ENCODE measurements at regions not wholly inside any gene's neighbourhood (a gene's known extent, or its start where the extent isn't known, plus 50 kb on each side); places are given as distances from the start of the nearest gene placed in this dataset.

- Mint-ChIP-seq H3K27me3 (peaks cover 64% of the 10 kb centered on the region), H3K4me1 (ENCODE audit: low read depth) (no peaks in the 10 kb centered on the region), H3K9me3 (ENCODE audit: low read depth) (peaks cover 9% of the 10 kb centered on the region), H3K36me3 (ENCODE audit: insufficient read depth) (no peaks in the 10 kb centered on the region), H3K4me3 (ENCODE audit: low read depth) (no peak overlapping the region), H3K27ac (no peak overlapping the region)
- no peak for DNase-seq (ENCODE audit: low spot score, unreplicated experiment)
- TF ChIP-seq, protein P1, sequence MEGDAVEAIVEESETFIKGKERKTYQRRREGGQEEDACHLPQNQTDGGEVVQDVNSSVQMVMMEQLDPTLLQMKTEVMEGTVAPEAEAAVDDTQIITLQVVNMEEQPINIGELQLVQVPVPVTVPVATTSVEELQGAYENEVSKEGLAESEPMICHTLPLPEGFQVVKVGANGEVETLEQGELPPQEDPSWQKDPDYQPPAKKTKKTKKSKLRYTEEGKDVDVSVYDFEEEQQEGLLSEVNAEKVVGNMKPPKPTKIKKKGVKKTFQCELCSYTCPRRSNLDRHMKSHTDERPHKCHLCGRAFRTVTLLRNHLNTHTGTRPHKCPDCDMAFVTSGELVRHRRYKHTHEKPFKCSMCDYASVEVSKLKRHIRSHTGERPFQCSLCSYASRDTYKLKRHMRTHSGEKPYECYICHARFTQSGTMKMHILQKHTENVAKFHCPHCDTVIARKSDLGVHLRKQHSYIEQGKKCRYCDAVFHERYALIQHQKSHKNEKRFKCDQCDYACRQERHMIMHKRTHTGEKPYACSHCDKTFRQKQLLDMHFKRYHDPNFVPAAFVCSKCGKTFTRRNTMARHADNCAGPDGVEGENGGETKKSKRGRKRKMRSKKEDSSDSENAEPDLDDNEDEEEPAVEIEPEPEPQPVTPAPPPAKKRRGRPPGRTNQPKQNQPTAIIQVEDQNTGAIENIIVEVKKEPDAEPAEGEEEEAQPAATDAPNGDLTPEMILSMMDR (IDR thresholded peaks at IDR 0.05; ENCODE audit: unreplicated experiment), result no peak
Measured at GRCh38 chr20:63112491-63113219, 103.3 kb downstream of the YTHDF1 start.

GRCh38 chr20:63108247-63108646 is 101.5 kb upstream of the BHLHE23 start:
- no peak overlapping the region for H3K27ac Mint-ChIP-seq
- H3K4me1 Mint-ChIP-seq (ENCODE audit: low read depth), result no peaks in the 10 kb centered on the region
- peaks cover 9% of the 10 kb centered on the region for H3K9me3 Mint-ChIP-seq (ENCODE audit: low read depth)
- no peak overlapping the region for H3K4me3 Mint-ChIP-seq (ENCODE audit: low read depth)
- peaks cover 52% of the 10 kb centered on the region for H3K27me3 Mint-ChIP-seq
- no peaks in the 10 kb centered on the region for H3K36me3 Mint-ChIP-seq (ENCODE audit: insufficient read depth)
- no peak for DNase-seq (ENCODE audit: low spot score, unreplicated experiment)
- TF ChIP-seq, protein P1 (IDR thresholded peaks at IDR 0.05; ENCODE audit: unreplicated experiment), result no peak

DNA sequence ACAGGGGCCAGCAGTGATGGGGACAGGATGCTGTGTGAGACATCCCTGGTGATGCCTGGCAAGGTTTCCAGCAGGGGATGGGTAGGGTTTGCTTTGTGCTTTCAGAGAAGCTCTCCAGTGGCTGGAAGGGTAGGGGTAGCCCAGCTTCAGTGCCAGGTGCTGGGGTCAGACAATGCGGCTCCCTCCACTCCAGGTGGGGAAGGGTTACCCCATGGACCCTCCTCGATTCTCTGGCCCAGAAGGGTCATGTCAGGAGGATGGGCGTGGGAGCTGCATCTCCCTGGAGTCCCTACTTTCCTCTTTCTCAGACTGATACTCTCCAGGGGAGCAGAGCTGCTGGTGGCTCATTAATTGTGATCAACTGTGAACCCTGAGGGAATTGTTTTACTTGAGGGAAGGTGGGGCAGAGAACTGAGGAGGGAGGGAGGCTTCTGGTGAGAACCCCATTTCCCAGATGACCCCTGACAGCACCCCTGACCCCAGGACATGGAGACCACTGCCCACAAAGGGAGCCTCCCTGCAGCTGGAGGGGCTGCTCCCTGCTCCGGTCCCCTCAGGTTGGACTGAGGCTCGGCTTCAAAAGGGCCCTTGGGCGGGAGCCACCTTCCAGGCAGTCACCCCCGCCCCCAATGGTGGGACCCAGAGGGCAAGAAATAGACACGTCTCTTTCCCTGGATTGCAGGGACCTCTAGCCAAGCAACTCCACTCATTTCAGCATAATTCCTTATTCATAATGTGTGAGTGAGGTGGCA is 100.9 kb upstream of the BHLHE23 start:
- H3K4me3 Mint-ChIP-seq (ENCODE audit: low read depth), result no peak overlapping the region
- no peaks in the 10 kb centered on the region for H3K4me1 Mint-ChIP-seq (ENCODE audit: low read depth)
- TF ChIP-seq, protein P1 (IDR thresholded peaks at IDR 0.05; ENCODE audit: unreplicated experiment), result no peak
- peaks cover 9% of the 10 kb centered on the region for H3K9me3 Mint-ChIP-seq (ENCODE audit: low read depth)
- no peak for DNase-seq (ENCODE audit: low spot score, unreplicated experiment)
- H3K27me3 Mint-ChIP-seq, result peaks cover 52% of the 10 kb centered on the region
- no peaks in the 10 kb centered on the region for H3K36me3 Mint-ChIP-seq (ENCODE audit: insufficient read depth)
- H3K27ac Mint-ChIP-seq, result no peak overlapping the region

- Mint-ChIP-seq H3K4me1 (ENCODE audit: low read depth) (peaks cover under 1% of the 10 kb centered on the region), H3K9me3 (ENCODE audit: low read depth) (peaks cover 9% of the 10 kb centered on the region), H3K27me3 (peaks cover 54% of the 10 kb centered on the region), H3K27ac (no peak overlapping the region), H3K36me3 (ENCODE audit: insufficient read depth) (no peaks in the 10 kb centered on the region), H3K4me3 (ENCODE audit: low read depth) (no peak overlapping the region)
- TF ChIP-seq, protein P1 (IDR thresholded peaks at IDR 0.05; ENCODE audit: unreplicated experiment), result no peak
- no peak for DNase-seq (ENCODE audit: low spot score, unreplicated experiment)
Measured at GRCh38 chr20:63106765-63107448, 100.1 kb upstream of the BHLHE23 start.

DNA sequence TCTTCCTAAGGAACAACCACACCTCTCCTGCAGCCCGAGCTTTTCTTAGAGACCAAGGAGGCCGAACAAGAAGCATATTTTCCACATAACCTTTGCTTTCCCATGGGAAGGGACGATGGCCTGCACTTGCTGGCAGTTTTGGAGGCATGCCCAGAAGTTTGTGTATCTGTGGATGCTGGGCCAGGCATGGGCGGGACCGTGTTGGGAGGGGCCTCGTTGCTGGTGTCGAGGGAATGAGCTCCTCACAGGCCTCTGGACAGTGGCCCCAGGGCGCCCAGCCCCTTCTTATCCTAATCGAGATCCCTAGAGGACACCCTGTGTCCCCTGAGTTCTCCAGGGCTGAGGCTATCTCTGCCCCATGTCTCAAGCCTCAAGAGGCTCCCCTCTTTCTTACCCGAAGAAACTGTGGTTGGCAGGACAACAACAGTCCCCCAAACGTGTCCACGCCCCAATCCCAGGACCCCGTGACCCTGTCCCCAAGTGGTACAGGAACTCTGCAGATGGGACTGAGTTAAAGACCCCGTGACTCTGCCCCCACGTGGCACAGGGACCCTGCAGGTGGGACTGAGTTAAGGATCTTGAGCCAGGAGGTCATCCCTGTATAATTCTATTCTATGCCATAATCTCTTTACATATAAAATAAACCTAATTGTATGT is 99.5 kb upstream of the BHLHE23 start:
- no peak for DNase-seq (ENCODE audit: low spot score, unreplicated experiment)
- Mint-ChIP-seq H3K36me3 (ENCODE audit: insufficient read depth) (no peaks in the 10 kb centered on the region), H3K4me1 (ENCODE audit: low read depth) (peaks cover 1% of the 10 kb centered on the region), H3K4me3 (ENCODE audit: low read depth) (no peak overlapping the region), H3K9me3 (ENCODE audit: low read depth) (peaks cover 5% of the 10 kb centered on the region), H3K27me3 (peaks cover 52% of the 10 kb centered on the region), H3K27ac (no peak overlapping the region)
- TF ChIP-seq, protein P1 (IDR thresholded peaks at IDR 0.05; ENCODE audit: unreplicated experiment), result no peak

Data from progenitor cell of endocrine pancreas (in vitro differentiated cells).